ENCODE measurements at regions not wholly inside any gene's neighbourhood (a gene's known extent, or its start where the extent isn't known, plus 50 kb on each side); places are given as distances from the start of the nearest gene placed in this dataset.
"Not testable (repeated sequence)": the region's sequence is repeated elsewhere in the genome, so short reads cannot be mapped to it uniquely, and the experiment has no call there.

DNA sequence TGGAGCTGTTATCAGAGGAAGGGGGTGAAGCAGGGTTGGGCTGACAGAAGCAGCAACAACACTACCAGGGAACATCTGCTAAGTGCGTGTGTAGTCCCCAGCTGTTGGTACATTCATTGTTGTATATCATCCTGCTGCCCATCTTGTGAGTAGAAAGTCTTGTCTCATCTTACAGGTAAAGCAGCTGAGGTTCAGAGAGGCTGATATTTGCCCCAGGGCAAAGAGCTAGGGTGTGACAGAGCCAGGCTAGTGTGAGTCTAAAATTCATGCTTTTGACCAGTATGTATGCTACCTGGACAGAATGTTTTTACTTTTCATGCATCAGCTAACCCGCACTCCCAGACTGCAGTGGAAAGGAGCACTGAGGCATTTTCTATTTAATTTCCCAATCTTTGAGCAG lies 221.6 kb downstream of the STK31 start:
- no peak for DNase-seq (ENCODE audit: extremely low read depth, low read depth)

DNA sequence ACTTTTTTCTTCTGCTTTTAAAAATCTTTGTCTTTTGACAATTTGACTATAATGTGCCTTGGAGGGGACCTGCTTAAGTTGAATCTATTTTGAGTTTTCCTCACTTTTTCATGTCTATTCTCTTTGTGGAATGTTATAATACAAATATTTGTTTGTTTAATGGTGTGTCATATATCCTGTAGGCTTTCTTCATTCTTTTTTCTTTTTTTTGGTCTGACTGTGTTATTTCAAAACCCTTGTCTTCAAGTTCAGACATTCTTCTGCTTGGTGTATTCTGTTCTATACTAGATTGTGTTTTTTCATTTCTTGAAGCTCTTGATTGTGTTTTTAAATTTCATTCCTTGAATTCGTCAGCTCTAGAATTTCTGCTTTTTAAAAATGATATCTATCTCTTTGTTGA lies 228.2 kb downstream of the STK31 start:
- no peak for DNase-seq (ENCODE audit: extremely low read depth, low read depth)

DNA sequence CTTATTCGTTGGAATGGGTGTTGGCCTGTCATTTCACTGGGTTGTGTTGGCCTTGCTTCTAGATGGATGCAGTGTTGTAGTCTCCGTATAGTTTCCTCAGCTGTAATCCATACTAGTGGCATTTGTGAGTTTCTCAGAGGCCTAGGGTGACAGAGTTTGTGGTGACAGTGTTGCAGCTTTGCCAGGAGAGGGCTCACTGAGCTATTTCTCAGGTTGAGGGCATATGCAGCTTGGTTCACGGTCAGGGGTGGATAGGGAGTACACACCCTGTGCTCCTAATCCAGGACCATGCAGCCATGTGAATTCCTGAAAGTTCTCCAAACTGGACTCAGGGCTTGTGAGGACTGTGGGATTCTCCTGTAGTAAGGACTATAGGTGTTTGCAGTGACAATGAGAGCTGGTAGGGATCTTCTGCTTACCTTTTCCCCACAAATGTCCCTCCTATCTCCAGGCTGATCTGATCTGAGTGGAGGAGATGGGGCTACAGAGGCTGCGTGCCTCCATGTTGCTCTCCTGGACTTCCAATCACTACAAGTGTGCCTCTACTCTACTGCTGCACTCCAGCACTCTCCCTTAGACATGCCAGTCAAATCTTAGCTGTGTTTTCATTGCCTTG lies 229.0 kb downstream of the STK31 start:
- DNase-seq (ENCODE audit: extremely low read depth, low read depth), result peak; percentile 24

DNA sequence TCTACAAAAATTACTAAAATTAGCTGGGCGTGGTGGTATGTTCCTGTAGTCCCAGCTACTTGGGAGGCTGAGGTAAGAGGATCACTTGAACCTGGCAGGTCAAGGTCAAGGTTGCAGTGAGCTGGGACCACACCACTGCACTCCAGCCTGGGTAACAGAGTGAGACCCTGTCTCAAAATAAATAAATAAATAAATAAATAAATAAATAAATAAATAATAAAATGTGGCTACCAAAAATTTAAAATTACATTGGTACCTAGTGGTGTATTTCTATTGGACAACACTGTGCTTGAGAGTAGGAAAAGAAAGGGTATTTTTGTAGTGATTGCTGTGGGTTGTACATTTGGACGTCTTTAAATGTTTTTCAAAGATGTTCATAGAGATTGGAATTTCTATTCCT lies 229.7 kb downstream of the STK31 start:
- not testable (repeated sequence) for DNase-seq (ENCODE audit: extremely low read depth, low read depth)

DNA sequence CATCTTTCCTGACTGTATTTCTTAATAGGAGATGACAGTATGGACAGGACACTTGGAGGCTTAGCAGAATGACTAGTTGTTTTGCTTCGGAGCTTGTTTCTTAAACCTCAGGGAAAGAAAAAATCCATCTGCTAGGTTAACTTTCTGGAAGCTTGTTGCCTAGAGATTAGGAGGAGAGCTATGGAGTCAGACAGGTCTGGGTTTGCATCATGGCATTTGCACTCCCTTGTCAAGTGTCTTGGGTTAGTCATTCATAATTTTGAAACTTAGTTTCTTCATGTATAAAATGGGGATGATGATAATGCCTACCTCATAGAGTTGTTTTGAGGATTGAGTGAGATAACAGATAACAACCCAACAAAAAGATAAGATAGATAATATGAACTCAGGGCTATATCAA lies 231.5 kb downstream of the STK31 start:
- DNase-seq (ENCODE audit: extremely low read depth, low read depth), result no peak

DNA sequence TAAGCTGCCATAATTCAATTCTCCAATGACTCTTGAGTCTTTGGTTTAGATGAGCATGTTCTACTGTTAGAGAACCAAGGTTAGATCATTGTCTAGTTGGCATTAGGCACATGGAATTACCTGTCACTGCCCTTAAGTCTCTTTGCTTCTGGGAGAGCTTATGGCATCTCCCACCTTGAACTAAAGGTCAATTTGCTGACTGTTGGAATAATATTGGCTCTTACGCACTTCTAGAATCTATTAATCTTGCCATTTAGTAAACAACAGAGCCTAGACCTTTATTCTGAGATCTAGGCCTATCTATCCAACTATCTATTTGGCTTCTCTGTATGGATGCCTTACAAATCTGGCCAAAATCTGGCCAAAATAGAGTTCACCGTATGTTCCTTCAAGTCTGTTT lies 232.0 kb downstream of the STK31 start:
- DNase-seq (ENCODE audit: extremely low read depth, low read depth), result no peak

DNA sequence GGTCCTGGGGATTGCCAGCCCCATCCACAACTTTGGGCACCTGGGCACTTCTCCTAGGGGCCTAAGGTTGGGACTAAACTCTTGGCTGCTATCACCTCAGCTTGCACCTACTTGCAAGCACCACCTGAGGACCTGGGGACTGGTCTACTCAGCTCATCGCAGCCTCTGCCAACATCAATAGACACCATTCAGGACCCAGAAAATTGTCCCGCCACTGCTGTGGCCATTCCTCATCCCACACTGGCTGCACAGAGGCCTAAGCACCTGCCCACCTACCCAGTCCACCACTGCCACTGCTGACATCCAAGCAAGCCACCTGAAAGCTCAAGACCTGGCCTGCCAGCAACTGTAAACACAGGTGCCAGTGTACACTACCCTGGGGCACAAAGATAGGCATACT lies 234.1 kb downstream of the STK31 start:
- no peak for DNase-seq (ENCODE audit: extremely low read depth, low read depth)

DNA sequence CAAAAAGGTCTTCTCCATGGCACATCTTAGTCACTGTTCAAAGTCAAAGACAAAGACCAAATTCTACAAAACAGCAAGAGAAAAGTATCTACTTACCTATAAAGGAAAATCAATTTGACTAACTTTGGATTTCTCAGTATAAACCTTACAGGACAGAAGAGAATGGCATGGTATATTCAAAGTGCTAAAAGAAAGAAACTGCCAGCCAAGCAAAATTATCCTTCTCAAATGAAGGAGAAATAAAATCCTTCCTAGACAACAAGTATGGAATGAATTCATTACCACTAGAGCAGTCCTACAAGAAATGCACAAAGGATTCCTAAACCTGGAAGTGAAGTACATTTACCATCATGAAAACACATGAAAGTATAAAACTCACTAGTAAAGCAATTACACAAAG lies 235.5 kb downstream of the STK31 start:
- DNase-seq (ENCODE audit: extremely low read depth, low read depth), result no peak

DNA sequence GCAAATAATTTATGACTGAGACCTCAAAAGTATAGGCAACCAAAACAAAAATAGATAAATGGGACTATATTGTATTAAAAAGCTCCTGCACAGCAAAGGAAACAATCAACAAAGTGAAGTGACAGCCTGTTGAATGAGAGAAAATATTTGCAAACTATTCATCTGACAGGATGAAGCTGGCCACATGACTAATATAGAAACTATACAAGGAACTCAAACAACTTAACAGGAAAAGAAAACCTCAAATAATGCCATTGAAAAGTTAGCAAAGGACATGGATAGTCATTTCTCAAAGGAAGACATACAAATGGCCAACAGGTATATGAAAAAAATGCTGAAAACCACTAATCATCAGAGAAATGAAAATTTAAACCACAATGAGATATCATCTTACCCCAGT lies 245.1 kb downstream of the STK31 start:
- no peak for DNase-seq (ENCODE audit: extremely low read depth, low read depth)

DNA sequence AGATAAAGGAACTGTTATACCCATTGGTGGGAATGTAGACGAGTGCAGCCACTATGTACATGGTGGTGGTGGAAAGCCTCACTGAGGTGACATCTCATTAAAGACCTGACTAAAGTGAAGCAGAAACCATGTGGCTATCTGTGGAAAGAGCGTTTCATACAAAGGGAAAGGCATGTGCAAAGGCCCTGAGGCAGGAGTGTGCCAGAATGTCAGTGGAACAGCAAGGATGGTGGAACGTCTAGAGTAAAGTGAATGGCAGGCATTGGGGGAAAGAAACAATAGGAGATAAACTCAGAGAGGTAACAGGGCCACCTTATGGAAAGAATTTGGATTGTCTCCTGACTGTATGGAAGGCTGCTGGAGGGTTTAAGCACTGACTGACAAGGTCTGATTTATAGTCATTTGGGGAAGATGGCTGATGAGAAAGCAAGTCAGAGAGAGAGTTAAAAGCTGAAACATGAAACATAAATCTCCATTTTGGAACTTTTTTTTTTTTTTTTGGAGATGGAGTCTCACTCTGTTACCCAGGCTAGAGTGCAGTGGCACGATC lies 245.7 kb downstream of the STK31 start:
- no peak for DNase-seq (ENCODE audit: extremely low read depth, low read depth)

DNA sequence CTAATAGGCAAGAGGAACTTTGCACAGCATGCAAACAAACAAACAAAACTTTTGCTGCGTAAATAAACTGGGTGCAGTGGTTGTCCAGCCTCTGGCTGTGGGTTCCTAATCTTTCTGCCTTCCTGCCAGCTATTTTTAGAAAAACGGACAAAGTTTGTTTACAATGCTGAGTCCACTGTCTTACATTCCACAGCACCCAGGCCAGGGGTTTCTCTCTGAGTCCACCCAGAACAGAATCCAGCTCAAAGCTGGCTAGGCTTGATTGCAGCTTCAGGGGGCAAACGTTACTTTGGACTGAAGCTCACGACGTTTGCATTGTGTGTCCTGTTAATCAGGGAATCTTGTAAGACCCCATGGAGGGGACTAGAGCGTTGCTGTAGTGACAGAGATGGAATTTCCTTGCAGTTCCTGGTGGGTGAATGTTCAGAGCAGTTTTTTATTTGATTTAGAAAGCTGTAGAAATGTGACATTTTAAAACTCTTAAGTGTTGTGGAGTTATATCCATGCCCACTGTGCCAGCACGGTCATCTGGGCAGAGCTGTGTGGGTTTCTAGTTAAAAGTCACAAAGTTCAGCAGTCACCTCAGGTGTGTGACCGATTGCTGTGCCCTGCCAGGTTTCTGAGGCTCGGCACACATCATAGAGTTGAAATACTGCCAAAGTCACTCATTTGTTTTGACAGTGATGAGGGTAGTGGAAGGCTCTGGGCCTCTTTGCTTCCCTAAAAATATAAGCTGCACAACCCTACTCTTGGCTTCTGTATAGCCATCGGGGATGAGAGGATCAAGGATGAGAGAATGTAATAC lies 247.0 kb downstream of the STK31 start:
- DNase-seq (ENCODE audit: extremely low read depth, low read depth), result no peak

DNA sequence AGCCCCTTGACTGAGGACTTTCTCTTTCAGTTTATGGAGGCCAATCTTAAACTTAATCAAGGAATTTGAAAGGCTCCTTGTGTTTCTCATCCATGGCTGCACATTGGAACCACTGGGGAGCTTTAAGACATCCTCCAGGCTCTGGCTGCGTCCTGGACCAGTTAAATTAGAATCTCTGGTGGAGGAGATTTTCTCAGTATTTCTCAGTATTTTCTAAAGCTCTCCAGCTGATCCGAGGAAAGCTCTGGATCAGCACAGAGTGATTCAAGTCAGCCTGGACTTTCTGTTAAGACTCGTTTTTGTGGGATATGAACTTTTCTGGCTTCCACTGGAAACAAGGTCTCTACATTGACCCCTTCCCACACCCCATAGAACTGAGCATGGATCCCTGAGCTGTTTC lies 249.8 kb downstream of the STK31 start:
- DNase-seq (ENCODE audit: extremely low read depth, low read depth), result no peak

DNA sequence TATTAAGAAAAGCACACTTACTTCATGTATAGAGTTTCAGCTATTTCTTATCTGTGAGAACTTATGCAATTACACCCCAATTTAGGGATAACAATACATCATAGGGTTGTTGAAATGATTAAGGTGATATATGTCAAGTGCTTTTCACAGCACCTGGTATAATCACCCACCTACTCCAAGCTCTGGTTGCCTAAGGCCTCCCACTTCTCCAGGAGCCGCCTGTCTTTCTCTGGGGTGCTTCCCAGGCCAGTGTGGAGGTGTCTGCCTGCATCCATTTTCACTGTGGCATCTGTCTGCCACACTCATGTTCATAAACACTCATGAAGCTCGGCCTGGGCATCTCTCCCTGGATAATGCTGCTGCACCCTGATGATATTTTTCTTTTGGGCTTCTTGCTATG lies 250.3 kb downstream of the STK31 start:
- DNase-seq (ENCODE audit: extremely low read depth, low read depth), result no peak

DNA sequence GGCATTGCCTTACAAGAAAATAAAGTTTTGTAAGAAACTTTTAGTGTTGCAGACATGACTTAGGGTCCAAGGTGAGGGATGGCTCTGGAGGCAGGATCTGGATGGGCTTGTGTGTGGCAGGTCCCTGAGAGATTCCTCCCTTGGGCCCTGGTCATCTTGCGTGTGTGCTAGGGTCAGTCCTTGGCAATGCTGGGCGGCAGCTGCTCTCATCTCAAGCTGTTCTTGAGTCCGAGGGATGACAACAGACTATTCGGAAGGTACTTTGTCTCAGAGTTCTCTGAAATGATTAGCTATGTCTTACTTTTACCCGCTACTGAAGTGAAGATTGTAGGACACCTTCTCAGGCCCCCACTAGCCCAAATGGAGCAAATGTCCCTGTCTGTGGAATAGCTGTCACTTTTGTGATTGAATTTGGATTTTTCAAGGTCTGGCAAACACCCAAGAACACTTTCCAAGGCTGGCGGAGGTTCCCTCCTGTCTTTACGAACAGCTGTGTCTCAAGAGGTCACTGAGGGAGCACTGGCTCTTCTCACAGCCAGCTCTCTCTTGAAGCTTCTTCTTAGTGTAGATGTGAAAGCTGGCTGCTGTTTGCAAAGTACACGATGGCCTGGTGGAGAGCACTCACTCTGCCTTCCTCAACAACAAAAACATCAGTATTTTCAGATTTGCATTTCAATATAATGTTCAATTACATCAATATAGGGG lies 253.6 kb downstream of the STK31 start:
- DNase-seq (ENCODE audit: extremely low read depth, low read depth), result no peak

DNA sequence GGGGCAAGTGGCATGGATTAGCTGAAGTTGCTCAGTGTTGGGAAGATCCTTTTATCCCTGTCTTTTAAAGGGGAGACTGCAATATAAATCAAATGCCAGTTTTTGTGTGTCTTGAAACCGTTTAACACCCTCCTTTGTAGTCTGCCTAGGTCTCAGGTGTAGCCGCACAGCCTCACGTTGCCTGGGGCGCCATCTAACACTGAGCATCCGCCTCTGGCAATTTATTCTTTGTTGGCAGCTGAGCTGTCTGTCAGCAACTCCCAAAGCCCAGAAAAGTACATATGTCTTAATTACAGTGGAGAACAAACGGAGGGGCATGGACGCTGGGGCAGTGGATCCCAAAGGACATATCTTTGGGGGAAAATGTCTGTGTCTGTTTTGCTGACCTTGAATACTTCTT lies 254.7 kb downstream of the STK31 start:
- DNase-seq (ENCODE audit: extremely low read depth, low read depth), result no peak

DNA sequence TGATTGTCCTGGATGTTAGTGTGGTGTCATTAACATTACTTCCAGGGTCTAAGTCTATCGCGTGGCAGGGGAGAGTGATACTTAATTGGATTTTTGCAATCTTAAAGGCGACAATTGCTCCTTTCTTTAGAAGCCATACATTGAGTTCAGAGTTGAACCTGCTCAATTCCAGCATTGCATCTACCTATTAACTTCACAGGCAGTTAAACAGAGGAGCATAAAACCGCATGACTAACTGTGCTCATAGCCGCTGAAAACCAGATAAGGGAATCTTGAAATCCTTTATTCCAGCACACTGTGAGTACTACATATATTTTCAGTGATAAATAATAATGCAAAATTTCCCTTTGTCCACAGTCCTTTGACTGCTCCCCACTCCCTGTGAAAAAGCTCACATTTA lies 255.3 kb downstream of the STK31 start:
- no peak for DNase-seq (ENCODE audit: extremely low read depth, low read depth)

DNA sequence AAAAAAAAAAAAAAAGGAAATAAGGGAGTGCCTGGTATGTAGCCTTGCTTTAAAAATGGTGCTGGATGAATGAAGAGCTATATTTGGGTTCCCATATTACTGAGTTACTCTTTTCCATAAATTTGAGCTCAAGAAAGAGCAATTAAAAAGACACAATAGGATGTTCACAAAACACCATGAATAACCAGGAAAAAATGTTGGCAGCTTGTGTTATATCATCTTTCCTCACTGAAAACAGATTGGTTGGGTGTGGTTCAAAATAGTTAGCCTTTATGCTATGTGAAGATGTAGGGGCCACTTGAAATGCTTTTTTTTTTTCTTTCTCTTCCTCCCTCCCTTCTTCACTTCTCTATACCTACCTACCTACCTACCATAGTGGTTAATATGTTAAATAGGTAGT lies 256.9 kb downstream of the STK31 start:
- DNase-seq (ENCODE audit: extremely low read depth, low read depth), result no peak

DNA sequence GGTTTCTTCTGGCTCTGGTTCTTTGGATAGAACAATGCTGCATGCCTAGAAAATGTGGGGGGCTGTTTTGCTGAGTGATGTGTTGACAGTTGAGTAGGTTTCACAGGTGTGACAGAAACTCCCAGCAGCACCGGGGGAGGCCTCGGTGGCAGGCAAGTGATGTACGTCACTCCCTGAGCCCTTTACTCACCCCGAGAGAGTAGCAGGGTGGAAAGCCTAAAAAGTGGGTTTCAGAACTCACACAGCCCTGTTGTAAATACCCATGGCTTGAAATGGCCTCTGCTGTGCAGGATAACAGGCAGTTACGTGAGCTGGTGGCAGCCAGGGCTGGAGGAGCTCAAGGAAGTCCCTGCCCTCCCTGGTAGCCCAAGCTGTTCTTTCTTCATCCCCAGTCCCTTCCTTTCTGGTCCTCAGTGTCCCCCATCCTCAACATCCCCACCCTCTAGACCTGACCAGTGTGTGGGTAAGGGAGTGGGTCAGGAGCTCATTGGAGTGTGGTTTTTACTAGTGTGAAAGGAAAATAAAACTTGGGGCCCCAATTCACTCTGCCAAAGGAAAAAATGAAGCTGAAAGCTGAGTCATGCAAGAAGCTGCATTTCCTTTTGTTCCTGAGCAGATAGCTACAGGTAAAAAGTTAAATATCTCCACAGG lies 258.1 kb downstream of the STK31 start:
- no peak for DNase-seq (ENCODE audit: extremely low read depth, low read depth)

DNA sequence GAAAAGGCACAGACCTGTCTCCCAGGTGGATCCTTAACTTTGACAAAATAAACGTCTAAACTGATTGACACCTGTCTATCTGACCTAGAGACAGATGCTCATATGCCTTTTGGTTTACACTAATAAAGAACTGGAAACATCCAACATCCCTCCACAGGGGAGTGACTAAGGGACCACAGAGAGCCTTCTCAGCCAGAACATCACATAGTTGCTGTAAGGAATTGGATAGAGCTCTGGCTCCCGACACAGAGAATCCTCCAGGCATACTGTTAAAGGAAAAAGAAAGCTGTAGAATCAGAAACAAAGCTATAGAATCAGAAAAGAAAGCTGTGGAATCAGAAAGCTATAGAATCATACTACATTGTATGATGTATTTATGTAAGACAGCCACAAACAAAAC lies 258.8 kb downstream of the STK31 start:
- no peak for DNase-seq (ENCODE audit: extremely low read depth, low read depth)

DNA sequence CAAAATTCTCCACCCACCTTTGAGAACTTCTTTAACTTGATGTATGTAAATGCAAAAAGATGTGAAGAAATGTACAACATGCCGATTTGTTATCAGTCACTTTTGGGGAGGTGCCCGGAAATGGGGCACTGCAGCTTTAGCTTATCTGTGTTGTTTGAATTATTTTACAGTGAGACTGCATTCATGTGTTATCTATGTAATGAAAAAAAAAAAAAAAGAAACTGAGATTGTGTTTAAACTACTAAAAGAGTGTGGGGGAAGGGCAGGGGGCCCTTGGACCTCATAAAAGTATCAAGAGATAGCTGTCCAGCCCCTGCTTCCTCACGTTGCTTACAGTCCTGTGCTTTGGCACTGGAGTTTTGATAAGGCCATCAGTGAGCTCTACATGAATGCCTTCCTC lies 259.4 kb downstream of the STK31 start:
- DNase-seq (ENCODE audit: extremely low read depth, low read depth), result no peak

DNA sequence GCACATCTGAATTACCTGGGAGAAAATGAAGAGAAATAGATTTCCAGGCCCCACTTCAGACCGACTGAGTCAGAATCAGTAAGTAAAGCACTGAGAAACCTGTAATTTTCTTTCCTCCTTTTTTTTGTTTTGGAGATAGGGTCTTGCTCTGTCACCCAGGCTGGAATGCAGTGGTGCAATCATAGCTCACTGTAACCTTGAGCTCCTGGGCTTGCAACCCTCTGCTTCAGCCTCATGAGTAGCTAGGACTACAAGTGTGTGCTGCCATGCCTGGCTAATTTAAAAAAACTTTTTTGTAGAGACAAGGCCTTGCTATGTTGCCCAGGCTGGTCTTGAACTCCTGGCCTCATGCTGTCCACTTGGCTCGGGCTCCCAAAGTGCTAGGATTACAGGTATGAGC lies 260.2 kb downstream of the STK31 start:
- DNase-seq (ENCODE audit: extremely low read depth, low read depth), result no peak

Measured in NCI-H460 (cell line).